Heart left ventricle (tissue), 13 donors: ENCODE measurements at regions not wholly inside any gene's neighbourhood (a gene's known extent, or its start where the extent isn't known, plus 50 kb on each side); places are given as distances from the start of the nearest gene placed in this dataset.

Experiments
- CTCF ChIP-seq, 12 donors: fragments of 200-600 bp; sonication (generic) in 4 of 12; IDR thresholded peaks; one replicate each; pipeline versions ENCODE4 v1.5.0 to v1.8.0; 2018 to 2022; ENCODE audit warnings: antibody characterized with exemption in 12 of 12, mild to moderate bottlenecking in 5 of 12
- POLR2A ChIP-seq, 2 donors: fragments of 450-650 bp; IDR thresholded peaks; one replicate each; pipeline ENCODE4 v1.6.1; 2017; ENCODE audit warnings: antibody characterized with exemption in 2 of 2, mild to moderate bottlenecking in 2 of 2, moderate library complexity in 2 of 2
- donor health status: ischemic (EF 13 %, LVEDD 7.1; RV severe dilation, severe dysfunction).
- donor health status: DM: no; HTN: yes; CAD: no.
- donor health status: DM: no; HTN: no; CAD: no.
- donor health status: ischemic (EF 25% LVEDD 6.9; RV normal size, moderate dysfunction).
- donor health status: ischemic (EF 25% LVEDD 5.7; RV mildly dilated, moderate dysfunction).
- donor health status: ischemic (EF 35%, LVEDD 5.7; RV mildly dilated, moderate dysfunction).
- donor health status: nonischemic (EF 11% LVEDD 7.7; RV severe dilation, severe dysfunction).
- donor health status: DM: yes; HTN: yes; CAD: no.
- donor health status: PGD.
- donor health status: ischemic (EF 29% LVEDD 5.4; RV normal size, mild dysfunction).
- donor health status: nonischemic (EF 23%, LVEDD 6.1; RV moderate dilation, normal function).

- TF ChIP-seq CTCF (IDR thresholded peaks at IDR 0.05) (no peak), POLR2A (IDR thresholded peaks at IDR 0.05) (no peak)
Measured at GRCh38 chr6:12359036-12359435, 68.9 kb downstream of the EDN1 start.
